WTC11 (cell line): ENCODE measurements at regions not wholly inside any gene's neighbourhood (a gene's known extent, or its start where the extent isn't known, plus 50 kb on each side); places are given as distances from the start of the nearest gene placed in this dataset.

Source experiments
- ATAC-seq: fragments of 200-7000 bp; cut with Tn5 transposase; 2 replicates; pipeline ENCODE4 v1.10.0; 2021; ENCODE audit warnings: mild to moderate bottlenecking, moderate library complexity
- CTCF ChIA-PET: fragments of 300-600 bp; sonication (Branson Sonifier 250); formaldehyde crosslinking; loops from one replicate; lab custom pipeline; 2021; ENCODE audit warnings: antibody characterized with exemption; lab: Charles Lee
- POLR2A ChIA-PET: fragments of 350-600 bp; sonication (Branson Sonifier 250); formaldehyde crosslinking; loops from one replicate; lab custom pipeline; 2021; ENCODE audit warnings: antibody characterized with exemption; lab: Charles Lee
- DNase-seq: peaks from one replicate; pipeline ENCODE4 v3.0.0; 2021; ENCODE audit warnings: low spot score
- H3K27ac Mint-ChIP-seq: 2 replicates; pipeline ENCODE4 v1.8.0; 2021; ENCODE audit warnings: mixed read lengths
- H3K27me3 Mint-ChIP-seq: 2 replicates; pipeline ENCODE4 v1.8.0; 2021; ENCODE audit warnings: low read depth, mild to moderate bottlenecking, moderate library complexity, mixed read lengths
- H3K36me3 Mint-ChIP-seq: 2 replicates; pipeline ENCODE4 v1.8.0; 2021; ENCODE audit warnings: mixed read lengths
- H3K4me1 Mint-ChIP-seq: 2 replicates; pipeline ENCODE4 v1.8.0; 2022; ENCODE audit warnings: mixed read lengths
- H3K4me3 Mint-ChIP-seq: 2 replicates; pipeline ENCODE4 v1.8.0; 2021; ENCODE audit warnings: mild to moderate bottlenecking, moderate library complexity, mixed read lengths
- H3K9me3 Mint-ChIP-seq: 2 replicates; pipeline ENCODE4 v1.8.0; 2021; ENCODE audit warnings: mixed read lengths
- ATF1 ChIP-seq: sonication (generic); formaldehyde crosslinking; IDR thresholded peaks from 2 replicates; pipeline ENCODE4 v1.8.1; 2023; ENCODE audit warnings: mild to moderate bottlenecking, moderate library complexity, missing genetic modification reagents
- CBFB ChIP-seq: sonication (generic); formaldehyde crosslinking; IDR thresholded peaks from 2 replicates; pipeline ENCODE4 v1.8.1; 2022; ENCODE audit warnings: mild to moderate bottlenecking, low read depth, missing genetic modification reagents
- FOXK1 ChIP-seq: sonication (generic); formaldehyde crosslinking; IDR thresholded peaks from 2 replicates; pipeline ENCODE4 v1.8.0; 2022; ENCODE audit warnings: mild to moderate bottlenecking, moderate library complexity, missing genetic modification reagents
- JAZF1 ChIP-seq: fragments of 250-450 bp; sonication (Bioruptor Pico); IDR thresholded peaks from 2 replicates; pipeline ENCODE4 v1.9.0; 2021; ENCODE audit warnings: moderate library complexity, mild to moderate bottlenecking, inconsistent platforms
- JUN ChIP-seq: sonication (generic); formaldehyde crosslinking; IDR thresholded peaks from 2 replicates; pipeline ENCODE4 v1.8.0; 2023; ENCODE audit warnings: mild to moderate bottlenecking, missing genetic modification reagents
- MXD4 ChIP-seq: fragments of 250-450 bp; sonication (Bioruptor Pico); IDR thresholded peaks from 2 replicates; pipeline ENCODE4 v1.8.0; 2021; ENCODE audit warnings: mild to moderate bottlenecking, moderate library complexity, borderline replicate concordance
- NR1H2 ChIP-seq: sonication (generic); formaldehyde crosslinking; IDR thresholded peaks from 2 replicates; pipeline ENCODE4 v1.9.0; 2021; ENCODE audit warnings: mild to moderate bottlenecking, moderate library complexity, missing genetic modification reagents
- NR2C2 ChIP-seq: sonication (generic); formaldehyde crosslinking; IDR thresholded peaks from 2 replicates; pipeline ENCODE4 v1.8.0; 2022; ENCODE audit warnings: mild to moderate bottlenecking, missing genetic modification reagents
- TCF7 ChIP-seq: sonication (generic); formaldehyde crosslinking; IDR thresholded peaks from 2 replicates; pipeline ENCODE4 v1.8.0; 2022; ENCODE audit warnings: mild to moderate bottlenecking, low read depth, missing genetic modification reagents, moderate library complexity
- TP53 ChIP-seq: sonication (generic); formaldehyde crosslinking; IDR thresholded peaks from 2 replicates; pipeline ENCODE4 v1.8.1; 2023; ENCODE audit warnings: mild to moderate bottlenecking, missing genetic modification reagents
- ZBTB21 ChIP-seq: sonication (generic); formaldehyde crosslinking; IDR thresholded peaks from 2 replicates; pipeline ENCODE4 v1.8.1; 2023; ENCODE audit warnings: mild to moderate bottlenecking, missing genetic modification reagents, borderline replicate concordance
- ZNF138 ChIP-seq: sonication (generic); formaldehyde crosslinking; conservative IDR thresholded peaks from 2 replicates; pipeline ENCODE4 v1.8.1; 2022; ENCODE audit warnings: mild to moderate bottlenecking, moderate library complexity, missing genetic modification reagents
- ZNF219 ChIP-seq: sonication (generic); formaldehyde crosslinking; IDR thresholded peaks from 2 replicates; pipeline ENCODE4 v1.8.0; 2023; ENCODE audit warnings: missing genetic modification reagents, mild to moderate bottlenecking, borderline replicate concordance
- ZNF396 ChIP-seq: fragments of 250-450 bp; sonication (Bioruptor Pico); IDR thresholded peaks from 2 replicates; pipeline ENCODE4 v1.8.0; 2021; ENCODE audit warnings: mild to moderate bottlenecking, moderate library complexity, borderline replicate concordance
- ZNF416 ChIP-seq: fragments of 250-450 bp; sonication (Bioruptor Pico); IDR thresholded peaks from 2 replicates; pipeline ENCODE4 v1.9.0; 2021; ENCODE audit warnings: mild to moderate bottlenecking, inconsistent platforms
- TF ChIP-seq, protein P1 (sequence below): sonication (generic); formaldehyde crosslinking; conservative IDR thresholded peaks from 2 replicates; pipeline ENCODE4 v1.8.1; 2023; ENCODE audit warnings: mild to moderate bottlenecking, low read depth, missing genetic modification reagents, moderate library complexity
- TF ChIP-seq, protein P2 (sequence below): sonication (generic); formaldehyde crosslinking; IDR thresholded peaks from 2 replicates; pipeline ENCODE4 v1.8.1; 2022; ENCODE audit warnings: mild to moderate bottlenecking, missing genetic modification reagents, moderate library complexity, borderline replicate concordance
- TF ChIP-seq, protein P3 (sequence below): sonication (generic); formaldehyde crosslinking; IDR thresholded peaks from 2 replicates; pipeline ENCODE4 v1.8.1; 2022; ENCODE audit warnings: low read depth, missing genetic modification reagents, borderline replicate concordance
- TF ChIP-seq, protein P4 (sequence below): sonication (generic); formaldehyde crosslinking; IDR thresholded peaks from 2 replicates; pipeline ENCODE4 v1.8.1; 2022; ENCODE audit warnings: low read depth, mild to moderate bottlenecking, moderate library complexity, missing genetic modification reagents, borderline replicate concordance
- TF ChIP-seq, protein P5 (sequence below): sonication (generic); formaldehyde crosslinking; IDR thresholded peaks from 2 replicates; pipeline ENCODE4 v1.8.1; 2022; ENCODE audit warnings: mild to moderate bottlenecking, moderate library complexity, missing genetic modification reagents
- TF ChIP-seq, protein P6 (sequence below): sonication (generic); formaldehyde crosslinking; IDR thresholded peaks from 2 replicates; pipeline ENCODE4 v1.8.0; 2023; ENCODE audit warnings: missing genetic modification reagents

DNA sequence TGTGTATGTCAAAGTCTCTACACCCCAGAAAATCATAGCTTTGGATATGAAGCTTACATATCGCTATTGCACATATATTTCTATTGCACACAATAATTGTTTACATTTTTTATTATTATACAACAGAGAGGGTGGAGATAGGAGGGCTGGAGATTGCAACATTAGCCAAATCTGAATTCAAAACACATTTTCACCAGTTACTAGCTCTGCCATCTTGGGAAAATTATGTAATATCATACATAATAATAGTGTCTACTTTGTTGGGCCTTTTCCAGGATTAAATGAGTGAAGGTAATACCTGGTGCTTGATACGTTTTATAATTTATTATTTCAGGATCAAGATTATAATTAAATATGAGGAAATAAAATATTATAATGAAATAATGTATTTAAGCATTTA, 507.4 kb upstream of the TBX3 start (continued):
- TF ChIP-seq TP53 (CRISPR knock-in tag) (no peak), ATF1 (no peak), ZBTB21 (CRISPR knock-in tag) (no peak), JAZF1 (CRISPR knock-in tag) (no peak)
- TF ChIP-seq, protein P1, sequence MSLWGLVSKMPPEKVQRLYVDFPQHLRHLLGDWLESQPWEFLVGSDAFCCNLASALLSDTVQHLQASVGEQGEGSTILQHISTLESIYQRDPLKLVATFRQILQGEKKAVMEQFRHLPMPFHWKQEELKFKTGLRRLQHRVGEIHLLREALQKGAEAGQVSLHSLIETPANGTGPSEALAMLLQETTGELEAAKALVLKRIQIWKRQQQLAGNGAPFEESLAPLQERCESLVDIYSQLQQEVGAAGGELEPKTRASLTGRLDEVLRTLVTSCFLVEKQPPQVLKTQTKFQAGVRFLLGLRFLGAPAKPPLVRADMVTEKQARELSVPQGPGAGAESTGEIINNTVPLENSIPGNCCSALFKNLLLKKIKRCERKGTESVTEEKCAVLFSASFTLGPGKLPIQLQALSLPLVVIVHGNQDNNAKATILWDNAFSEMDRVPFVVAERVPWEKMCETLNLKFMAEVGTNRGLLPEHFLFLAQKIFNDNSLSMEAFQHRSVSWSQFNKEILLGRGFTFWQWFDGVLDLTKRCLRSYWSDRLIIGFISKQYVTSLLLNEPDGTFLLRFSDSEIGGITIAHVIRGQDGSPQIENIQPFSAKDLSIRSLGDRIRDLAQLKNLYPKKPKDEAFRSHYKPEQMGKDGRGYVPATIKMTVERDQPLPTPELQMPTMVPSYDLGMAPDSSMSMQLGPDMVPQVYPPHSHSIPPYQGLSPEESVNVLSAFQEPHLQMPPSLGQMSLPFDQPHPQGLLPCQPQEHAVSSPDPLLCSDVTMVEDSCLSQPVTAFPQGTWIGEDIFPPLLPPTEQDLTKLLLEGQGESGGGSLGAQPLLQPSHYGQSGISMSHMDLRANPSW: no peak
- TF ChIP-seq, protein P2, sequence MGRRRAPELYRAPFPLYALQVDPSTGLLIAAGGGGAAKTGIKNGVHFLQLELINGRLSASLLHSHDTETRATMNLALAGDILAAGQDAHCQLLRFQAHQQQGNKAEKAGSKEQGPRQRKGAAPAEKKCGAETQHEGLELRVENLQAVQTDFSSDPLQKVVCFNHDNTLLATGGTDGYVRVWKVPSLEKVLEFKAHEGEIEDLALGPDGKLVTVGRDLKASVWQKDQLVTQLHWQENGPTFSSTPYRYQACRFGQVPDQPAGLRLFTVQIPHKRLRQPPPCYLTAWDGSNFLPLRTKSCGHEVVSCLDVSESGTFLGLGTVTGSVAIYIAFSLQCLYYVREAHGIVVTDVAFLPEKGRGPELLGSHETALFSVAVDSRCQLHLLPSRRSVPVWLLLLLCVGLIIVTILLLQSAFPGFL (CRISPR knock-in tag): no peak

DNA sequence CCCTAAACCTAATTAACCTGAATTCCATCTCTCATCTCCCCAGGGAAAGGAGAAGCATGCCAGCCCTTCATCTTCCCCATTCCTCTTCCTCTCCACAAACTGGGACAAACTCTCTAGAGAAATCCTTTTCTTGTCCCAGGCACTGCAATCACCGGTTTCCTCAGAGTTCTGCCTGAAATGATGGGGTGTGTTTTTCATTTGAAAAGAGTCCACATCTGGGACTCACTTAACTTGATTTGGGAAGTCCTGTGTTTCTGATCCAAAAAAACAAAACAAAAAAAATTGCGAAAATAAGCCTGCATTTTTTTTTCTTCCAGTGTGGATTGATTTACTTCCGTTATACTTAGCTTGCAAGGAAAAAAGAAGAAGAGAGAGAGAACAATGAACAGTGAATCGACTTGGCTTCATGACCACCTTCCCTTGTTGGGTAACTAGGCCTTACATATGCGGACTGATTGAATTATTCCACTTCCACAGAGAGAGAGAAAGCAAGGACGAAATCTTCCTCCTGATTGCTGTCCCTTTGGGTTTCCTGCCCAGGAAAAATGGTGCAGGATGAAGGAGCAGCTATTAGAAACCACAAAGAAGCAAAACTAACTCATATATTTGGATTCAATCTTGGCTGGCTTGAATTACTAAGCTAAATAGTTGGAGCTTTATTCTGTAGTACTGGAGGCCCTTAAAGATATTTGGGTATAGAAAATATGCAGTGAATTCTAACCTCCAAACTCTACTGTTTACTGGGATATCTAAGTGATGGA, 506.2 kb upstream of the TBX3 start:
- DNase-seq: no peak
- TF ChIP-seq FOXK1 (CRISPR knock-in tag) (no peak), CBFB (CRISPR knock-in tag) (no peak), ZBTB21 (CRISPR knock-in tag) (no peak)
- TF ChIP-seq, protein P2 (CRISPR knock-in tag): no peak
- TF ChIP-seq, all 79 proteins: peak for 0
- Mint-ChIP-seq H3K36me3 (peaks cover 4% of the 10 kb centered on the region), H3K9me3 (peaks cover 24% of the 10 kb centered on the region), H3K27ac (no peak overlapping the region), H3K4me3 (no peak overlapping the region), H3K4me1 (peaks cover 7% of the 10 kb centered on the region), H3K27me3 (no peaks in the 10 kb centered on the region)
- CTCF ChIA-PET: no interaction called here
- ATAC-seq: no peak
- POLR2A ChIA-PET: no interaction called here

DNA sequence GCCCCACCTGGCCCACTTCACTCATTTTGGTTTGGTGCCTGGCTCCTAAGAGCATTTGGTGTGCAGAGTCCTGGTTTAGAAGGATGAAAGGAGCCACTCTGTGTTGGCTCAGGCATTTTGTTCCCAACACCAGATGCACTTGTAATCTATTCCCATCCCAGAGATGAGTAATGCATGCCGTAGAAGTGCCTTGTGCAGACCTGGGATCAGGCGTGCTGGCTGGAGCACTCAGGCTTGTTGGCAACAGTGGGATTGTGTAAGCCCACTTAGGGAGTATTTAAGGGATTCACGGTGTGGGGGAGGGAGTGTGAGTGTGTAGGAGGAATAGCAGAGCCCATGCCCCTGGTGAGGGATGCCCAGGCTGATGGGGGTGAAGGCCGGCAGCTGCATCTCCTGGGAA, 501.5 kb upstream of the TBX3 start:
- Mint-ChIP-seq H3K27me3 (no peaks in the 10 kb centered on the region), H3K36me3 (peaks cover 4% of the 10 kb centered on the region; the same call in 1 of the 2 replicates), H3K4me1 (peaks cover 7% of the 10 kb centered on the region), H3K27ac (no peak overlapping the region), H3K9me3 (peaks cover 20% of the 10 kb centered on the region), H3K4me3 (no peak overlapping the region)
- DNase-seq: no peak
- CTCF ChIA-PET: no interaction called here
- ATAC-seq: no peak
- POLR2A ChIA-PET: no interaction called here
- TF ChIP-seq ZNF219 (CRISPR knock-in tag) (no peak), FOXK1 (CRISPR knock-in tag) (no peak), TCF7 (CRISPR knock-in tag) (no peak), ZNF396 (no peak), MXD4 (CRISPR knock-in tag) (no peak), NR2C2 (CRISPR knock-in tag) (no peak), ZNF416 (CRISPR knock-in tag) (no peak), NR1H2 (no peak), JAZF1 (CRISPR knock-in tag) (no peak), JUN (CRISPR knock-in tag) (no peak), ZNF138 (CRISPR knock-in tag) (no peak)
- TF ChIP-seq, protein P3, sequence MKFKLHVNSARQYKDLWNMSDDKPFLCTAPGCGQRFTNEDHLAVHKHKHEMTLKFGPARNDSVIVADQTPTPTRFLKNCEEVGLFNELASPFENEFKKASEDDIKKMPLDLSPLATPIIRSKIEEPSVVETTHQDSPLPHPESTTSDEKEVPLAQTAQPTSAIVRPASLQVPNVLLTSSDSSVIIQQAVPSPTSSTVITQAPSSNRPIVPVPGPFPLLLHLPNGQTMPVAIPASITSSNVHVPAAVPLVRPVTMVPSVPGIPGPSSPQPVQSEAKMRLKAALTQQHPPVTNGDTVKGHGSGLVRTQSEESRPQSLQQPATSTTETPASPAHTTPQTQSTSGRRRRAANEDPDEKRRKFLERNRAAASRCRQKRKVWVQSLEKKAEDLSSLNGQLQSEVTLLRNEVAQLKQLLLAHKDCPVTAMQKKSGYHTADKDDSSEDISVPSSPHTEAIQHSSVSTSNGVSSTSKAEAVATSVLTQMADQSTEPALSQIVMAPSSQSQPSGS (CRISPR knock-in tag): no peak
- TF ChIP-seq, protein P4, sequence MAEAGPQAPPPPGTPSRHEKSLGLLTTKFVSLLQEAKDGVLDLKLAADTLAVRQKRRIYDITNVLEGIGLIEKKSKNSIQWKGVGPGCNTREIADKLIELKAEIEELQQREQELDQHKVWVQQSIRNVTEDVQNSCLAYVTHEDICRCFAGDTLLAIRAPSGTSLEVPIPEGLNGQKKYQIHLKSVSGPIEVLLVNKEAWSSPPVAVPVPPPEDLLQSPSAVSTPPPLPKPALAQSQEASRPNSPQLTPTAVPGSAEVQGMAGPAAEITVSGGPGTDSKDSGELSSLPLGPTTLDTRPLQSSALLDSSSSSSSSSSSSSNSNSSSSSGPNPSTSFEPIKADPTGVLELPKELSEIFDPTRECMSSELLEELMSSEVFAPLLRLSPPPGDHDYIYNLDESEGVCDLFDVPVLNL (CRISPR knock-in tag): no peak
- TF ChIP-seq, protein P5, sequence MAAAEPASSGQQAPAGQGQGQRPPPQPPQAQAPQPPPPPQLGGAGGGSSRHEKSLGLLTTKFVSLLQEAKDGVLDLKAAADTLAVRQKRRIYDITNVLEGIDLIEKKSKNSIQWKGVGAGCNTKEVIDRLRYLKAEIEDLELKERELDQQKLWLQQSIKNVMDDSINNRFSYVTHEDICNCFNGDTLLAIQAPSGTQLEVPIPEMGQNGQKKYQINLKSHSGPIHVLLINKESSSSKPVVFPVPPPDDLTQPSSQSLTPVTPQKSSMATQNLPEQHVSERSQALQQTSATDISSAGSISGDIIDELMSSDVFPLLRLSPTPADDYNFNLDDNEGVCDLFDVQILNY (CRISPR knock-in tag): no peak
- TF ChIP-seq, protein P2 (CRISPR knock-in tag): no peak
- TF ChIP-seq, protein P6, sequence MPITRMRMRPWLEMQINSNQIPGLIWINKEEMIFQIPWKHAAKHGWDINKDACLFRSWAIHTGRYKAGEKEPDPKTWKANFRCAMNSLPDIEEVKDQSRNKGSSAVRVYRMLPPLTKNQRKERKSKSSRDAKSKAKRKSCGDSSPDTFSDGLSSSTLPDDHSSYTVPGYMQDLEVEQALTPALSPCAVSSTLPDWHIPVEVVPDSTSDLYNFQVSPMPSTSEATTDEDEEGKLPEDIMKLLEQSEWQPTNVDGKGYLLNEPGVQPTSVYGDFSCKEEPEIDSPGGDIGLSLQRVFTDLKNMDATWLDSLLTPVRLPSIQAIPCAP: no peak
